Umbilical cord (tissue), 1 donor: ENCODE measurements at regions not wholly inside any gene's neighbourhood (a gene's known extent, or its start where the extent isn't known, plus 50 kb on each side); places are given as distances from the start of the nearest gene placed in this dataset.
"Not testable (repeated sequence)": the region's sequence is repeated elsewhere in the genome, so short reads cannot be mapped to it uniquely, and the experiment has no call there.

Source experiments
- DNase-seq: peaks from one replicate; pipeline ENCODE4 v3.0.0-alpha.2; 2015; ENCODE audit warnings: low spot score

- DNase-seq = no peak
Observed at GRCh38 chr1:203401199-203401877, 50.4 kb upstream of the FMOD start.

DNA sequence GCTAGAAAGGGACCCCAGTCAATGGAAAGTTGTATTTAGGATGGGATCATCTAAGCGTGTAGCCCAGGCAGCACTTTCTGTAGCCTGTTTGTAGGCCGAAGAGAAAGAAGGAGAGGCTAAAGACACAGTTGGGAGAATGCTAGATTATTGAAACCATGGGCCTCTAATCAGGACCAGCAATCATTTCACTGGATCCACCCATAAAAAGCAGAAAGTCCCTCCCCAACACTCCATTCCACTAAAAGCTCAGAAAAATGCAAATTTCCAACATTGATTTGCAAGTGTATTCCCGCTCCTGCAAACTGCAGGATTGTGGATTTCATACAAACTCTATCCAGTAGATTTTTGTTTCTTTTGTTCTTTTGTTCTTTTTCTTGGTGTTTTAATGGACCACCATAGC is 51.2 kb upstream of the FMOD start:
- no peak for DNase-seq

DNA sequence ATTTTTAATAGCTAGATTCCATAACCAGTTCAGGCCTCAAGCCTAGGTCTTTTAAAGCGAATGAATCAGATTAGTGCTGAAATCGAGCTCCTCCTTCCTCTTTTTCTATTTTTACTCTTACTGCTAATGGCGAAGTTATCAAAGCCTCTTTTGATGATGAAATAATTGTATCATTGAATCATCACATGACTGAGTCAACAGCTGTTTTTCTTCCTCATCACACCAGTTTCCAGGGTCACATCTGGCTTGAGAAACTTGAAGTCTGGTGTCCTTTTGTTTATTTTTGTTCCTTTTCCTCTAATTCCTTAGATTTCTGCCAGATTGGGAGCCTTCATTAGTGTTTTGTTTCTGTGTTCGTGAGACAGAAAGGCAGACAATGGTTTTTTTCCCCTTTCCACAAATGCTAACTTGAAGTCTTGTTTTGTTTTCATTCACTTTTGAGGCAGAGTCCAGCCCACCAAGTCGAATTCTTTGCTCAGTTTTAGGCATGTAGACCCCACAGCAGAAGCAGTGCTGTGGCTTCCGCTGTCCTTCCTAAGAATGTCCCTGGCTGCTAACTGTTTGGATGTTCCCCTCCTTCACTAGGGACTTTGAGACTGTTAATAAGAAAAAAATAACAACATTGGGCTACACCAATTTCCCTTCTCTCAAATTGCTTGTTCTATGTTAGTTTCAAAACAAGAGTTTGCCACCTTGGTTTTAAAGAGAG is 51.9 kb upstream of the FMOD start:
- peak; percentile 79 for DNase-seq

- no peak for DNase-seq
Observed at GRCh38 chr1:203403586-203403985, 52.7 kb upstream of the FMOD start.

- no peak for DNase-seq
Observed at GRCh38 chr1:203404546-203404945, 53.6 kb upstream of the FMOD start.

DNA sequence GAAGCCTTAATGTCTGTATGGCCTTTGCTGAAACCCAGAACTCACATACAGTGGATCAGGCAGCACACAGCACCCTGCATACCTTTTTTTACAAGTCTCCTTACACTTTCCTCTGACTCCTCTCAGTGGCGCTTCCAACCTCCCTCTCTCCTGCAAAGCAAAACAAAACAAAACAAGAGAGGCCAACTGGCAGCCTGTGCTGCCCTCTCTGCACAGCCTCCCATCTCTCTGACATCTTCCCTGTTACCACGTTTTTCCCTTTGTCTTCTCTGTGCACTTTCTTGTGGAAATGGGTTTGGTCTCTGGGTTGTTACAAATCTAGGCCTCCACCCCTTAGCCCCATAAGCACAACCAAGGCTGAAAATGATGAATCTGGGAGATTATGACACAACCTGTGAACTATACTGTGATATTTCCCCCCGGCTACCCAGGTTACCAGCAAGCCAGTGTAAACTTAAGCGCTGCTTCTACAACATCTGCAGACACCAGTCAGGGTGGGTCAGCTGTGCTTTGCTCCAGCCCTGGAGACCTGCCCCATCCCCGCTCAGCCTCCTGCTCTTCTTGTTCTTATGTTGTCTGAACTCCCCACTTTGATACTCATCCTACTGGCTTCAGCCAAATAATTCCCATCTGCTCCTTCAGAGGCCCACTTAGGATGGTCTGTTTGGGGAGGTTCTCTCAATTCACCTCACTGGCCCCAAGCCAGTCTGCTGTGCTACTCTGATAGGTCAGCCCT is 54.9 kb upstream of the FMOD start:
- DNase-seq = peak; percentile 58

GRCh38 chr1:203406446-203407045 is 55.6 kb upstream of the FMOD start:
- DNase-seq = peak; percentile 88

- peak; percentile 70 for DNase-seq
Observed at GRCh38 chr1:203407296-203407695, 56.4 kb upstream of the FMOD start.

- peak; percentile 95 for DNase-seq
Observed at GRCh38 chr1:203408486-203409481, 57.9 kb upstream of the FMOD start.

DNA sequence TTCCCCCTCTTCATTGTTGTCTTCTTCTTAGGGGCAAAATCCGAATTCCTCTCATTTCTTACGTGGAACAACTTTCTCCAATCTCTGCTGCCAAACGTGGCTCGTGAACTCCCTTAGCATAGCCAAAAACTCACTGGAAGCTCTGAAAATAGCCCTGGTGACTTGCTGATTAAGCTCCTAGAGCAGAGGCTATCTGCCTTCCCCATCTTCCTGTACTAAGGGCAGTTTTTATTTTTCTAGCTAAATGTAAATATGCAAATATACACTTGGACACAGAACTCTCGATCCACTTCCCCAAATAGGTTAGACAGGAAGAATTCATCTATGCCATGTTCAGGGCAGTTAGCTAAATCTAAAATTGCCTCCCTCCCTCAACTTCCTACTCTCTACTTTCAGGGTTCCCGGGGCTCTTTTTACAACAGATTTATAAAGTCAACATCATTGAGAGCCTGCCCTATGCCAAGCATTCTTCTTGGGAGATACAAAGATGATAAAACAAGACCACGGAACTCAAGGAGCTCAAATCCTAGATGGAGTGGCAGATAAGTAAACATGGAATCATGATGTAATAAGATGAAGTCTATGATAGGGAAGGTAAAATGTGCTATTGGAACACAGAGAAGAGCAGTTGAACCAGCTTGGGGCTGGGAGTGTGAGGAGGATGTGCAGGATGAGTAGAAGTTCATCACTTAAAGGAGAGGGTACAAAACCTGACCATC is 59.4 kb upstream of the FMOD start:
- DNase-seq = no peak

DNA sequence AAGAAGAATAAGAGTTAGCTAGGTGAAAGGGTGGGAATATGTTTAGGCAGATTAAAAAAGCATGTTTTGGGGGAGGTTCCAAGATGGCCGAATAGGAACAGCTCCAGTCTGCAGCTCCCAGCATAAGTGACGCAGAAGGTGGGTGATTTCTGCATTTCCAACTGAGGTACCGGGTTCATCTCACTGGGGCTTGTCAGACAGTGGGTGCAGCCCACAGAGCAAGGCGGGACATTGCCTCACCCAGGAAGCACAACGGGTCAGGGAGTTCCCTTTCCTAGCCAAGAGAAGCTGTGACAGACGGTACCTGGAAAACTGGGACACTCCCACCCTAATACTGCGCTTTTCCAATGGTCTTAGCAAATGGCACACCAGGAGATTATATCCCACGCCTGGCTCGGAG is 60.5 kb upstream of the FMOD start:
- DNase-seq = not testable (repeated sequence)

DNA sequence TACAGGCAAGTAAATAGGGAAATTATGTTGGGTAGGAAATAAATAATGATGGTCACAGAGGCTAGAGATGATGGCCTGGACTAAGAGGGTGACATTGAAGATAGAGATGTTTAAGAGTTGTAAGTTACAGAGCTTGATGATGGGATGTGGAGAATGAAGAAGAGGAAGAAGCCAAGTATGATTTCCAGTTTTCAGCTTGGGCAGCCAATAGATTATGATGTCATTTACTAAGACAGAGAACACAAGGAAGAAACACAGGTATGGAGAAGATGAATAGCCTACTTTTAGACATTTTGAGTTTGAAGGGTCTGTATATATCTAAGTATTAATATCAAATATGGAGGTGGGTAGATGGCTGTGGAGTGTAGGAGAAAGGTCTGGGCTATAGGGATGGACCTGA is 56.0 kb upstream of the PRELP start:
- no peak for DNase-seq

DNA sequence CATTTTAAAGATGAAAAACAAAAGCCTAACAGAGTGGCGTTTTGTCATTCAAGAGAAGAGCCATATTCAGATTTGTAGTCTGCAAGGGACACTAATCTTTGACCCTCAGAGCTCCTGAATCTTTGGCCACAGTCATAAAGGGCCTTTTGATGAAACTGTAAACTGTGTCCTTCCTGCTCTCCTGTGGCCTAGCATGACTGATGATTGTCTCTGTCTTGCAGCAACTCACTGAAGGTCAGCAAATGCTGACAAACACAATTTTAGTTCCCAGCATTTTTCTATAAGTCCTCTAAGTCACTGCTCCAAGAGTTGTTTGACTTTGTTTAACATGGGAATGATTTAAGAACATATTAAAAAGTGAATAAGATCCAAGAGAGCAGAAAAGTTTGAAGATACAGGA is 55.3 kb upstream of the PRELP start:
- DNase-seq = no peak

DNA sequence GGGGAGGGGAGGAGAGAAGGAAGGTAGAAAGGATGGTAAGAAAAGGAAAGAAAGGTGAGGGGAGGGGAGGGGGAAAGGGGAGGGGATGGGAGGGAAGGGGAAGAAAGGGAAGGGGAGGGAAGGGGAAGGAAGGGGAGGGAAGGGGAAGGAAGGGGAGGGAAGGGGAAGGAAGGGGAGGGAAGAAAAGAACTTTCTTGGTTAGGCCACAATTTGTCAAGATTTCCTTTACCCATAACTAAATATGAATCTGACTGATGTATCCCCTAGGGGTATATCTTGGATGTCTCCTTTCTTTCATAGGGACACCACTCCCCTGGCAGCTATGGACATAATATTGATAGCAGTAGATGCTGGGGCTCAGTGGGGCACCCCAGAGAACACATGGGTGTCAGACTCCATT is 54.4 kb upstream of the PRELP start:
- no peak for DNase-seq

DNA sequence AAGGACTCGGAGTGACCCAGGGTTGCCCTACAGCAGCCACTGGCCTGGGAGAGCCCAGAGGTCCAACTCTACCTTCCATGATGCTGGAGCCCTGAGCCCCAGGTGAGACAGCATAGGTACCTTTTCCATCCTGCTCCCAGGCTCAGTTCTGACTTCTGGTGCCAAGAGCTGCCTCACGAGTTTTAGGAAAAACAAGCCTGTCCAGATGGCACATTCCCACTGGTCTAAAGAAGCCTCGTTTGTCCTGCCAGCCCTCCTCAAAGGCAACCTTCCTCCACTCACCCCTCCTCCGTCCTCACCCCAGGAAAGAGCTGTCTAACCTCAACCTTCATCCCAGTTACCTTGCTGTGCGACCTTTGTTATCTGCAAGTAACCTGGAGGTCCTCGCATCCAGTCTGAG is 53.5 kb upstream of the PRELP start:
- no peak for DNase-seq

GRCh38 chr1:203422656-203423055 is 53.0 kb upstream of the PRELP start:
- no peak for DNase-seq

DNA sequence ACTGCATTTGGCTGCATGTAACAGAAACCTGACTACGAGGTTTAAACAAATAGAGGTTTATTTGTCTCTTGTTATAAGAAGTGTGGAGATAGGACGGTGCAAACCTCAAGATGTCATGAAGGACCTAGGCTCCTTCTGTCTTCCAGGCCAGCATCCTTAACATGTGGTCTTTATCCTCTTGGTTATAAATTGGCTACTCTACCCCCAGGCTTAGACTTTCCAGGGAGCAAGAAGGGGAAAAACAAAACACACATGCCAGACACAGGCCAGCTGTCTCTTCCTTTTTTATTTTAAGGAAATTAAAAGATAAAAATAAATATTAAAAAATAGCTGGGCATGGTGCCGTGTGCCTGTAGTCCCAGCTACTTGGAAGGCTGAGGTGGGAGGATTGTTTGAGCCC is 51.3 kb upstream of the PRELP start:
- no peak for DNase-seq

DNA sequence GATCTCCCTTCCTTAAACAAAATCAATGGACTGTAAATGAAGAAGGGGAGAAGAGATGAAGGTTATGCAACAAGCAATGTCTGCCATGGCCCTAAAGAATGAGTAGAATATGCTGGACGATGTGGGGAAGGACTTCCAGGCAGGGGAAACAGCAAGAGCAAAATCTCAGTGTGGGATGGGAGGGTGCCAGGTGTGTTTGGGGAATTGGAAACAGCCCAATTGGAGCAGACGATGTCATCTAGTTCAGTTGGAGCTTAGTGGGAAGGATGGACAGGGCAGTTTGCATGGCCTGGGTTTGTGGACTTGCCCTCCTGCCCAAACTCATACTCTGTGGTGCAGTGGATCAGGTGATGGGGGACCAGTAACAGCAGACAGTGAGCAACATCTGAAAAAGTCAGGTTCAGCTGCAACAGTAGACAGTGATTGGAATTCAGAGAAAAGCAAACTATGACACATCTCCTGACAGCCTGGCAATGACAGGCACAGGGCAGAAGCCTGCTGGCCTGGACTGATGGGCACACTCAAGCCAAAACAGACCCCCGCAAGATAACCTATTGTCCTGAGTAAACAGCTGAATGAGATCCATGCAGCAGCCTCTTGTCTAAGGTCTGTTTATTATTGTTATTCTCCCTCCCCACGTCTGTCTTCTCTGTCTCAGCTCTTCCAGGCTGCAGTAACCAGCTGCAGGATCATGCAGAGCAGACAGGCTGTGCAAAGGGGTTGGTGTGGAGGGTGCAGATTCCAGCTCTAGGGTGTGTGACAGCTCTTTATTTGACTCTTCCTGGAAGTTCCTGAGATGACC is 50.5 kb upstream of the PRELP start:
- peak; percentile 70 for DNase-seq

- DNase-seq = peak; percentile 76
Observed at GRCh38 chr1:203425663-203425975, 50.0 kb upstream of the PRELP start.
